ENCODE measurements at regions not wholly inside any gene's neighbourhood (a gene's known extent, or its start where the extent isn't known, plus 50 kb on each side); places are given as distances from the start of the nearest gene placed in this dataset.

GRCh38 chr3:174613173-174613572 is 246.0 kb upstream of the NAALADL2 start:
- in situ Hi-C loops (cut with HindIII; ENCODE audit: low pct_ligation_motif_present, low pct_unique_long_range_greater_than_20kb, low sequenced_read_pairs), result no loop called here

GRCh38 chr3:174614036-174614435 is 245.1 kb upstream of the NAALADL2 start:
- DNase-seq, result no peak
- in situ Hi-C loops (cut with HindIII; ENCODE audit: low pct_ligation_motif_present, low pct_unique_long_range_greater_than_20kb, low sequenced_read_pairs), result no loop called here

More at GRCh38 chr3:174613173-174613572, 246.0 kb upstream of the NAALADL2 start:
- no peak for DNase-seq

DNA sequence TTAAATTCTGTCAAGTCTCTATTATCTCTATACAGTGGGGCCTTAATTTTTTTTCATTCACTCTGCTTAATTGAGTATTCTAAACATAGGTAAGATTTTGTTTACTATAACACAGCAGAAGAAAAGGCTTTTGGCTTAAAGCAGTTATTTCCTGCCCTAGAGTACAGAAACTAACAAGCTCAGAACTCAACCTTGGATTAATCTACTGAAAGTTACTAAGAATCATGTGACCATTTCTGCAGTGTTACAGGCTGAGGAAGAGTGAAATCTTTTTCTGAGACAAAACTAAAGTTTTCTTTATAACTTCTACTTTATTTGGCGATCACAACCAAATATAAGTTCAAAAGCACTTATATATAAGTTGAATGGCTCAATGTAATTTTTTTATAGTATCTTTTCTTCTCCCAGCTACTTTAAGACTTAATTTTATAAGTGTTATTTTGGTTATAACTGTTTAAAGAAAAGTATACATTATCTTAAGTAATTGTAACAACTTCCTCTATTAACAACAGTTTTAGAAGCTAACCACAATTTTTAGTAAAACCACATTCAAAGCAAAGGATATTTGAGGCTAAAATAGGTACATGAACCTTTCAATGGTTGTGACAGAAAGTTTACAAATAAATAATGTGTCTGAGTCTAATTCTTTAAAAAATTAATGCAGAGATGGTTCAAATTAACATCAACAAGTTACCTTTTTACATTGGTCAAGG is 240.6 kb upstream of the NAALADL2 start:
- no peak for DNase-seq
- in situ Hi-C loops (cut with HindIII; ENCODE audit: low pct_ligation_motif_present, low pct_unique_long_range_greater_than_20kb, low sequenced_read_pairs), result no loop called here

- no peak for DNase-seq
- in situ Hi-C loops (cut with HindIII; ENCODE audit: low pct_ligation_motif_present, low pct_unique_long_range_greater_than_20kb, low sequenced_read_pairs), result no loop called here
Observed at GRCh38 chr3:174619239-174619638, 239.9 kb upstream of the NAALADL2 start.

DNA sequence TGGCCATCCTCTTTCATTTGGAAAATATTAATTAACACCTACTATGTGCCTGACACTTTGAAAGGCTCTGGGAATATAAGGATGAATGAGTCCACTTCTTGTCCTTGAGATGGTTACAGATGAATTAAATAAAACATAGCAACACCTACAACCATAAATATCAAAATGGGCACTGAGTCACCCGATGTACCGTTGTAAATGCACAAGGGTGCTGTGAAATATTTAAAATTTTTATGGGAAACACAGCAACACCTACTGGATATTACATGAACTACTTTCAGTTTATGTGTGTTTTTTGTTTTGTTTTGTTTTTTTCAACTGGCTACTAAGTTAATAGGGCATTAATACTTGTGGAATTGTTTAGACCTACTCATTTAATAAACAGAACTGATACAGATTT is 239.0 kb upstream of the NAALADL2 start:
- peak; percentile 50 for DNase-seq
- in situ Hi-C loops (cut with HindIII; ENCODE audit: low pct_ligation_motif_present, low pct_unique_long_range_greater_than_20kb, low sequenced_read_pairs), result no loop called here

GRCh38 chr3:174620855-174621472 is 238.2 kb upstream of the NAALADL2 start:
- in situ Hi-C loops (cut with HindIII; ENCODE audit: low pct_ligation_motif_present, low pct_unique_long_range_greater_than_20kb, low sequenced_read_pairs), result no loop called here

DNA sequence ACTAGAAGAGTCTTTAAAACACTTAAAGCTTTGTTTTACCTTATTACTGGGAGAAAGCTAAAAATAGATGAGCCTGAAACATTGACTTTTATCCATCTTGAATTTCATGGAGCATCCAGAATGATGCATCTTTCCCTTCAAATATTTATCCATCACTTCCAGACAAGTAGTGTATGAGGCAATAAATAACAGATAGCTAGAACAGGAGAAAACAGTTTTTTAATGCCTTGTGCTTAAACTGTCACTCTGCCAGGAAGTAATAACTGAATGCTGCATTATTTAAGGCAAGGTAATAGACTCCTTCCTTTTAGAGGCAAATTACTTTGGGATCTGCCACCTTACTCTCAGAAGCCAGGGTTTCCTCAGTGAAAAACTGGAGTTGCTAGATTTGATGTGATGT is 225.8 kb upstream of the NAALADL2 start:
- DNase-seq, result no peak
- in situ Hi-C loops (cut with HindIII; ENCODE audit: low pct_ligation_motif_present, low pct_unique_long_range_greater_than_20kb, low sequenced_read_pairs), result no loop called here

More at GRCh38 chr3:174620855-174621472, 238.2 kb upstream of the NAALADL2 start:
- DNase-seq, result no peak

DNA sequence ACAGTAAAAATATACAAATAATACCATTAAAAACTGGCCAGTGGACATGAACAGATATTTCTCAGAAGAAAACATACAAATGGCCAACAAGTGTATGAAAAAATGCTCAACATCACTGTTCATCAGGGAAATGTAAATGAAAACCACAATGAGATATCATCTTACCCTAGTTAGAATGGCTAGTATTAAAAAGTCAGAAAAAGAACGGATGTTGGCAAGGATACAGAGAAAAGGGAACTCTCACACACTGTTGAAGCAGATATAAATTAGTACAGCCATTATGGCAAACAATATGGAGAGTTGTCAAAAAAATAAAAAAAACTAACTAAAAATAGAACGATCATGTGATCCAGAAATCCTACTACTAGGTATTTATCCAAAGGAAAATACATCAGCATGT is 222.7 kb upstream of the NAALADL2 start:
- DNase-seq, result no peak
- in situ Hi-C loops (cut with HindIII; ENCODE audit: low pct_ligation_motif_present, low pct_unique_long_range_greater_than_20kb, low sequenced_read_pairs), result no loop called here

- in situ Hi-C loops (cut with HindIII; ENCODE audit: low pct_ligation_motif_present, low pct_unique_long_range_greater_than_20kb, low sequenced_read_pairs), result no loop called here
- no peak for DNase-seq
Observed at GRCh38 chr3:174639406-174639805, 219.7 kb upstream of the NAALADL2 start.

GRCh38 chr3:174639970-174640369 is 219.2 kb upstream of the NAALADL2 start:
- no peak for DNase-seq
- in situ Hi-C loops (cut with HindIII; ENCODE audit: low pct_ligation_motif_present, low pct_unique_long_range_greater_than_20kb, low sequenced_read_pairs), result no loop called here

DNA sequence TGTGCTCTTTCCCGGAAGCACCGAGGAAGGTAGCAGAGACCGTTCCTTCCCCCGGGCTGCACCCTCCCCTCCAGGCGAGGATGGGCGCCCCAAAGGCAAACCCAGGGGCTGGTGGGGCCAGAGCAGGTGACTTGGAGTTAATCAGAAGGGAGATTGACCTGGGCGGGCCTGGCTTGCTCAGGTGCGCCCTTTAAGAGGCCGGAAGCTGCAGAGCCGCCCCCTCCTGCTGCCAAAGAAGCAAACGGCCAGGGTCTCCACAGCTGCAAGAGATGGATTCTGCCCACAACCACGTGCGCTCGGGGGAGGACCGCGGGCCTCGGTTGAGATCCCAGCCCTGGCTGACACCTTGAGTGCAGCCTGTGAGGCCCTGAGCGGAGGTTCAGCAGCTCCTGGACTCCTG is 218.2 kb upstream of the NAALADL2 start:
- in situ Hi-C loops (cut with HindIII; ENCODE audit: low pct_ligation_motif_present, low pct_unique_long_range_greater_than_20kb, low sequenced_read_pairs), result no loop called here
- no peak for DNase-seq

DNA sequence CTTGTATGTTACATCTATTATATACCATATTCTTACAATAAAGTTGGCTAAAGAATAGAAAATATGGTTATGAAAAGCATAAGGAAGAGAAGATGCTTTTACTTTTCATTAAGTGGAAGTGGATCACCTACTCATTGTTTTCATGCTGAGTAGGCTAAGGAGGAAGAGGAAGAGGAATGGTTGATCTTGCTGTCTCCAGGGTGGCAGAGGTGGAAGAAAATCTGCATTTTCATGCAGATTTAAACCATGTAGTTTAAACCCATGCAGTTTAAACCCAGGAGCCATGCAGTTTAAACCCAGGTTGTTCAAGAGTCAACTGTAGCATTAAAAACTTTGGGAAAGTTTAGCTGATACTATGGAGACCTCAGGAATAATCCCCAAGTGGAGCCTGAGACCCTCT is 214.8 kb upstream of the NAALADL2 start:
- in situ Hi-C loops (cut with HindIII; ENCODE audit: low pct_ligation_motif_present, low pct_unique_long_range_greater_than_20kb, low sequenced_read_pairs), result no loop called here
- no peak for DNase-seq

DNA sequence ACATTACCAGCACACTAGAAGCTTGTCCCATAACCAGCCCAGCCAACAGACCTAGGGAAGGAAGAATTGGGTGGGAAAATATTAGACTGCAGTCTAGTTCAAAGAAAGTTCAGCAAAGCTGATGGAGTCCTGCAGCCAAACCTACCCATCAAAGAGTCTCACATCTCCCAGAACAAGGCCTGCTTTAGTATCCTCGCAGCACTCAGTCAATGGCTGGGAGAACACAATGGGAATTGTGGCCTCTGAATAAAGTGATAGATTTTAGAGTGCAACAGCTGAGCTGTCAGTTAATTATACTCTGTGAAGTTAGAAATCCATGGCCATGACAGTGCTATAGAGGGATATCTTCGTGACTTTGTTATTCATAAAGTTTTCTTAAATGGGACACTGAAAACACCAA is 207.2 kb upstream of the NAALADL2 start:
- in situ Hi-C loops (cut with HindIII; ENCODE audit: low pct_ligation_motif_present, low pct_unique_long_range_greater_than_20kb, low sequenced_read_pairs), result no loop called here
- no peak for DNase-seq

- in situ Hi-C loops (cut with HindIII; ENCODE audit: low pct_ligation_motif_present, low pct_unique_long_range_greater_than_20kb, low sequenced_read_pairs), result no loop called here
- no peak for DNase-seq
Observed at GRCh38 chr3:174659511-174659910, 199.6 kb upstream of the NAALADL2 start.

DNA sequence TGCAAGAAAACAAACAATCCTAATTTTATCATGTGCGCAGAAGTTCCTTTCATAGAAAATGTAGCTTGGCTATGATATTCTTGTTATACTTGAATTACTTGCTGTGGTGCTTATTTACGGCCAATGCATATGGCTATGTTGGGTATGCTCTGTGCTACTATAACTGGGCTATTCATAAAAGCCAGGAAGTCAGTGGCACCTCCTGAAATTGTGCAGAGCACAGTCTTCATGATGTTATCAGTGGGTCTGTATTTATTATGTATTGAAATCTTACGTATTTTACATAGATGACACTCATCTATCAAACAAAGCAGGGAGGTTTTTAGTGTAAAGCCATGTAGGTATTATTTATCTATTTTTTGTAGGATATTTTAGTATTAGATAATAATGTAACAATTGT is 196.5 kb upstream of the NAALADL2 start:
- in situ Hi-C loops (cut with HindIII; ENCODE audit: low pct_ligation_motif_present, low pct_unique_long_range_greater_than_20kb, low sequenced_read_pairs), result no loop called here
- no peak for DNase-seq

DNA sequence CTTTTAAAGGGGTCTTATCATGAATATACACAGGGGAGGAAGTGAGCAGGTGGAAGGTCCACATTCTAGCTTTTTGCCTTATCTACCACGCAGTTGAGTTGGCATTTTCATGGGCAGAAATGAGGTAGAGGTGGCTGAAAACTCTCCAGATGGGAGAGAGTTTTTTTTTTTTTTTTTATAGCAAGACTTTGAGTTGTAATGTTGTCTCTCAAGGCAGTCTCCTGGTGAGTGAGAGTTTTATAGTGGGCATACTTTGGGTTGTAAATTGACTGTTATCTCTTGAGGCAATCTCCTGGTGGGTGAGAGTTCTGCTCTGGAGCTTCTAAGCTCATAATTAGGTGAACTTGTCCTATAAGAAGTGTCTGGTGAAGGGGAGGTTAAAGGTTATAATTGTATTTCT is 191.7 kb upstream of the NAALADL2 start:
- in situ Hi-C loops (cut with HindIII; ENCODE audit: low pct_ligation_motif_present, low pct_unique_long_range_greater_than_20kb, low sequenced_read_pairs), result no loop called here
- no peak for DNase-seq

- no peak for DNase-seq
- in situ Hi-C loops (cut with HindIII; ENCODE audit: low pct_ligation_motif_present, low pct_unique_long_range_greater_than_20kb, low sequenced_read_pairs), result no loop called here
Observed at GRCh38 chr3:174675406-174675805, 183.7 kb upstream of the NAALADL2 start.

DNA sequence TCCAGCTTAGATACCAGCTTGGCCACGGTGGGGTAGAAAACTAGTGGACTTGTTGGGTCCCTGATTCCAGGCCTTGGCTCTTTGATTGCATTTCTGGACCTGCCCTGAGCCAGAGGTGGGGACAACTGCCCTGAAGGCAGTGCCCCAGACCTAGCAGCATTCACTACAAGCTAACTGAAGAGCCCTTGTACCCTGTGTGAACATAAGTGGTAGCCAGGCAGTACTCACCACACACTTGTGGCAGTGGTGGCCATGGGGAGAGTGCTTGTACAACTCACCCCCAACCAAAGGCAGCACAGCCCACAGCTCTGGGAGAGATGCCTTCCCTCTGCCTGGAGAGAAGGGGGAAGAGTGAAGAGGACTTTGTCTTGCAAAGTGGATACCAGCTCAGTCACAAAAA is 177.3 kb upstream of the NAALADL2 start:
- DNase-seq, result no peak

GRCh38 chr3:174685796-174686195 is 173.3 kb upstream of the NAALADL2 start:
- no peak for DNase-seq
- in situ Hi-C loops (cut with HindIII; ENCODE audit: low pct_ligation_motif_present, low pct_unique_long_range_greater_than_20kb, low sequenced_read_pairs), result no loop called here

More for the DNA sequence above, 177.3 kb upstream of the NAALADL2 start:
- in situ Hi-C loops (cut with HindIII; ENCODE audit: low pct_ligation_motif_present, low pct_unique_long_range_greater_than_20kb, low sequenced_read_pairs), result no loop called here

DNA sequence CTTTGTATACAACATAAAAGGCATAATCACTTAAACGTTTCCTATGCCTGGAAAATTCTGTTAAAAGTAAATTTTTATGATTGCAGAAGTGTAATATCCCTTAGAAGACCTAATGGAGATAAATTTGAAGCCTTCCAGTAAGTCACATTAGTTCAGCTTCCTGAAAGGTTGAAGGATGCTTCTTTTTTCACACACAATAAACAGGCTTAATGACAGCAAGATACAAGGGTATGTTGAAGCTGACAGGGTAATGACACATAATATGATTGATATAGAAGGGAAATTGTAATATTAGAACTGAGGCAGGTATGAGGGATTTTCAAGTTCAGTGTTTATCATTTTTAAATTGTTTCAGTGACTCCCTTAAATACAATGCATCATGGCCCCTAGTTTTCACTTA is 161.8 kb upstream of the NAALADL2 start:
- in situ Hi-C loops (cut with HindIII; ENCODE audit: low pct_ligation_motif_present, low pct_unique_long_range_greater_than_20kb, low sequenced_read_pairs), result no loop called here
- no peak for DNase-seq
